Vagina (tissue), 2 donors: ENCODE measurements at regions not wholly inside any gene's neighbourhood (a gene's known extent, or its start where the extent isn't known, plus 50 kb on each side); places are given as distances from the start of the nearest gene placed in this dataset.

Experiments
- POLR2A ChIP-seq, 2 donors: fragments of 450-650 bp; IDR thresholded peaks; one replicate each; pipeline ENCODE4 v1.6.1; 2017; ENCODE audit warnings: antibody characterized with exemption in 2 of 2, mild to moderate bottlenecking in 2 of 2, moderate library complexity in 2 of 2
- POLR2AphosphoS5 ChIP-seq, 2 donors: sonication (generic); formaldehyde crosslinking; IDR thresholded peaks; one replicate each; pipeline ENCODE4 v1.9.0; 2017; ENCODE audit warnings: antibody characterized with exemption in 2 of 2, mild to moderate bottlenecking in 2 of 2, low read depth in 1 of 2; ENCODE audit not compliant: insufficient read depth in 1 of 2
- TF ChIP-seq, protein P1 (sequence below), 3 experiments: fragments of 450-650 bp in 2 of 3; fragments of 200-600 bp in 1 of 3; sonication (generic) in 1 of 3; IDR thresholded peaks; one replicate each; pipeline ENCODE4 v1.5.1; 2017 to 2019; ENCODE audit warnings: antibody characterized with exemption in 3 of 3, mild to moderate bottlenecking in 2 of 3, moderate library complexity in 2 of 3

DNA sequence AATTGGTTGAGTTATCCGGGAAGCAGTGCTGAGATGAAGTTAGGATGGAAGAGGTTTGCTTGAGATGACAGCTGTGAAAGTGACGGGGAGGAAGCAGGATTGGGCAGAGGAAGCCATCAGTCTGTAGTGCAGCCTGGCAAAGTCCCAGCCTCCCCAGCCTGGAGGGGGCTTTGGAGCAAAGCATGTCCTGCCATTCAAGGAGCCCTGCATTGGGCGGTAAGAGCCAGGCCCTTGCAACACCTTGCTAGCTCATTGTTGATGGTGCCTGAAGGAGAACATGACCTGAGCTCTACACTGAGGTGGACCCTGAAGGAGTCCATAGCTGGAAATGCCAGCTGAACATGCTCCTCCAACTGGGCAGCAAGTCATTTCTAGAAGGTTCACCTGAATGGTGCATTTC, 228.9 kb downstream of the ACKR3 start:
- TF ChIP-seq, protein P1, sequence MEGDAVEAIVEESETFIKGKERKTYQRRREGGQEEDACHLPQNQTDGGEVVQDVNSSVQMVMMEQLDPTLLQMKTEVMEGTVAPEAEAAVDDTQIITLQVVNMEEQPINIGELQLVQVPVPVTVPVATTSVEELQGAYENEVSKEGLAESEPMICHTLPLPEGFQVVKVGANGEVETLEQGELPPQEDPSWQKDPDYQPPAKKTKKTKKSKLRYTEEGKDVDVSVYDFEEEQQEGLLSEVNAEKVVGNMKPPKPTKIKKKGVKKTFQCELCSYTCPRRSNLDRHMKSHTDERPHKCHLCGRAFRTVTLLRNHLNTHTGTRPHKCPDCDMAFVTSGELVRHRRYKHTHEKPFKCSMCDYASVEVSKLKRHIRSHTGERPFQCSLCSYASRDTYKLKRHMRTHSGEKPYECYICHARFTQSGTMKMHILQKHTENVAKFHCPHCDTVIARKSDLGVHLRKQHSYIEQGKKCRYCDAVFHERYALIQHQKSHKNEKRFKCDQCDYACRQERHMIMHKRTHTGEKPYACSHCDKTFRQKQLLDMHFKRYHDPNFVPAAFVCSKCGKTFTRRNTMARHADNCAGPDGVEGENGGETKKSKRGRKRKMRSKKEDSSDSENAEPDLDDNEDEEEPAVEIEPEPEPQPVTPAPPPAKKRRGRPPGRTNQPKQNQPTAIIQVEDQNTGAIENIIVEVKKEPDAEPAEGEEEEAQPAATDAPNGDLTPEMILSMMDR (IDR thresholded peaks at IDR 0.05): no peak
- no peak for TF ChIP-seq POLR2A (IDR thresholded peaks at IDR 0.05)
- TF ChIP-seq POLR2AphosphoS5 (IDR thresholded peaks at IDR 0.05; ENCODE audit: insufficient read depth in 1 of 2, low read depth in 1 of 2): no peak
